Activated CD4-positive, alpha-beta T cell treated with anti-CD3 and anti-CD28 coated beads, Interleukin-2, amount 10 ng/mL, durations not matched to agents 7 days and 5 days (primary cell): ENCODE measurements at regions not wholly inside any gene's neighbourhood (a gene's known extent, or its start where the extent isn't known, plus 50 kb on each side); places are given as distances from the start of the nearest gene placed in this dataset.

ENCODE experiments used
- CTCF ChIA-PET: fragments of 350-600 bp; sonication (Branson Sonifier 250); formaldehyde crosslinking; loops from one replicate; lab custom pipeline; 2021; ENCODE audit warnings: antibody characterized with exemption; lab: Charles Lee
- POLR2A ChIA-PET: fragments of 350-600 bp; sonication (Branson Sonifier 250); formaldehyde crosslinking; loops from one replicate; lab custom pipeline; 2021; ENCODE audit warnings: antibody characterized with exemption; lab: Charles Lee
- DNase-seq: peaks from one replicate; pipeline ENCODE4 v3.0.0-alpha.2; 2020
- H3K27ac Mint-ChIP-seq: one replicate; pipeline ENCODE4 v1.8.0; 2021; ENCODE audit warnings: mild to moderate bottlenecking, moderate library complexity, mixed read lengths
- H3K27me3 Mint-ChIP-seq: one replicate; pipeline ENCODE4 v1.8.0; 2021; ENCODE audit warnings: mixed read lengths
- H3K36me3 Mint-ChIP-seq: one replicate; pipeline ENCODE4 v1.8.0; 2021; ENCODE audit warnings: low read depth, mixed read lengths
- H3K4me1 Mint-ChIP-seq: one replicate; pipeline ENCODE4 v1.8.0; 2021; ENCODE audit warnings: mixed read lengths
- H3K4me3 Mint-ChIP-seq: one replicate; pipeline ENCODE4 v1.8.0; 2021; ENCODE audit warnings: mild to moderate bottlenecking, moderate library complexity, mixed read lengths
- H3K9me3 Mint-ChIP-seq: one replicate; pipeline ENCODE4 v1.8.0; 2021; ENCODE audit warnings: mixed read lengths

GRCh38 chr2:211117026-211117425 is 560.6 kb downstream of the CPS1 start:
- Mint-ChIP-seq H3K27me3 (no peaks in the 10 kb centered on the region), H3K9me3 (no peaks in the 10 kb centered on the region), H3K27ac (no peak overlapping the region), H3K36me3 (no peaks in the 10 kb centered on the region), H3K4me1 (no peaks in the 10 kb centered on the region), H3K4me3 (no peak overlapping the region)
- POLR2A ChIA-PET, result no interaction called here
- DNase-seq, result no peak
- CTCF ChIA-PET, result no interaction called here

DNA sequence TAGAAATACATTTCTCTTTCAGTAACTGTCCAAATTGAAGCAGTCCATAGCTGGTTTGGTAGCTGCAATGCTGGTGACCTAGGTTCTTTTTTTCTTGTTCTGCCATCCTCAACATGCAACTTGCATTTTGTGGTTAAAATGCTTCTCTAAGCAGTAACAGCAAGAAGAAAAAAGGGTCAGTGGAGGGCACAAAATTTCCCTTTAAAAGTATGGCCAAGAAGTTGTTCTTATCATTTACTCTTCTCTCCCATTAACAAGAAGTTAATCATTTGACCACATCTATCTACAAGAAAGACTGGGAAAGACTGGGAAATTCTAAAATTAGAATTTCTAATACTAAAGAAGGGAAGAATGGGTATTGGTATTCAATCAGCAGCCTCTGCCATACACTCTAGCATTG is 569.9 kb downstream of the CPS1 start:
- Mint-ChIP-seq H3K9me3 (no peaks in the 10 kb centered on the region), H3K4me1 (no peaks in the 10 kb centered on the region), H3K27ac (no peak overlapping the region), H3K4me3 (no peak overlapping the region), H3K27me3 (no peaks in the 10 kb centered on the region), H3K36me3 (no peaks in the 10 kb centered on the region)
- DNase-seq, result no peak
- ChIA-PET POLR2A (no interaction called here), CTCF (no interaction called here)

DNA sequence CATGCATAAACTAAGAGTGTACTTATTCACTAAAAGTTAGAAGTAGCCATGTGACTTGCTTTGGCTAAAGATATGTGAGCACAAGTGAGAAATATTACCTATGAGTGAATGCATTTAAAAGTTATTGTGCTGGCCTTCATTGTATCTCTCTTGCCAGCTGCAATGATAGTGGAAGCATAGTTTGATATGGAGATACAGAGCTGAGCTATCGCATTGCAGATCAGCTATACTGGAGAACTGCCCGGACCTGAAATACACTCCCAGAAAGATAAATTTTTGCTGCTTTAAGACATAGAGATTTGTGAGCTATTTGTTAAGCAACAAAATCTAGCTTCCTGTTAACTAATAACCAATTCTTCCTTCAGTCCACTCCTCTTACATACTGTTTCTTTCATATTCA is 571.1 kb downstream of the CPS1 start:
- Mint-ChIP-seq H3K4me1 (no peaks in the 10 kb centered on the region), H3K27me3 (no peaks in the 10 kb centered on the region), H3K27ac (no peak overlapping the region), H3K4me3 (no peak overlapping the region), H3K9me3 (no peaks in the 10 kb centered on the region), H3K36me3 (no peaks in the 10 kb centered on the region)
- no peak for DNase-seq
- POLR2A ChIA-PET, result no interaction called here
- CTCF ChIA-PET, result no interaction called here

DNA sequence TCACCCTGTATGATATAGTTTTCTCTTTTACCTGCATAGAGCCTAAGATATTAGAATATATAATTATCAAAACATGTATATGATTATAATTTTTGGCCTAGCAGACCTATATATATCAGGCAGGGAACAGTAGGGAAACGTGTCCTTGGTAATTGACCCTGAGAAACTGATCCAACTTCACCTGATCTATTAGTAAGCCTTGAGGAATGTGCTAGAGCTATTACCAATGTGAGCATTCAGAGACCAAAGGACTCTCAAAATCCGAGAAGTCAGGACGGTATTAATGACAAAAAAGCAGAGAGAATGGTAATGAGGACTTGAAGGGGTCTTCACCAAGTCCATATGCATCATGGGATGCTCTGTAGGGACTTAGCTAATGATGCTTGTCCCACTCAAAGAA is 571.9 kb downstream of the CPS1 start:
- Mint-ChIP-seq H3K27me3 (no peaks in the 10 kb centered on the region), H3K9me3 (no peaks in the 10 kb centered on the region), H3K36me3 (no peaks in the 10 kb centered on the region), H3K27ac (no peak overlapping the region), H3K4me1 (no peaks in the 10 kb centered on the region), H3K4me3 (no peak overlapping the region)
- DNase-seq, result no peak
- CTCF ChIA-PET, result no interaction called here
- POLR2A ChIA-PET, result no interaction called here

GRCh38 chr2:211129798-211130197 is 573.4 kb downstream of the CPS1 start:
- no peaks in the 10 kb centered on the region for H3K9me3 Mint-ChIP-seq
- no peak overlapping the region for H3K27ac Mint-ChIP-seq
- no peaks in the 10 kb centered on the region for H3K4me1 Mint-ChIP-seq
- H3K36me3 Mint-ChIP-seq, result no peaks in the 10 kb centered on the region
- no peak overlapping the region for H3K4me3 Mint-ChIP-seq
- CTCF ChIA-PET, result no interaction called here
- DNase-seq, result no peak
- POLR2A ChIA-PET, result no interaction called here
- no peaks in the 10 kb centered on the region for H3K27me3 Mint-ChIP-seq

- no peak for DNase-seq
- H3K27me3 Mint-ChIP-seq, result no peaks in the 10 kb centered on the region
- ChIA-PET CTCF (no interaction called here), POLR2A (no interaction called here)
- no peak overlapping the region for H3K27ac Mint-ChIP-seq
- H3K9me3 Mint-ChIP-seq, result no peaks in the 10 kb centered on the region
- H3K4me1 Mint-ChIP-seq, result no peaks in the 10 kb centered on the region
- no peak overlapping the region for H3K4me3 Mint-ChIP-seq
- H3K36me3 Mint-ChIP-seq, result no peaks in the 10 kb centered on the region
These were observed 575.6 kb downstream of the CPS1 start for GRCh38 chr2:211132046-211132445.

DNA sequence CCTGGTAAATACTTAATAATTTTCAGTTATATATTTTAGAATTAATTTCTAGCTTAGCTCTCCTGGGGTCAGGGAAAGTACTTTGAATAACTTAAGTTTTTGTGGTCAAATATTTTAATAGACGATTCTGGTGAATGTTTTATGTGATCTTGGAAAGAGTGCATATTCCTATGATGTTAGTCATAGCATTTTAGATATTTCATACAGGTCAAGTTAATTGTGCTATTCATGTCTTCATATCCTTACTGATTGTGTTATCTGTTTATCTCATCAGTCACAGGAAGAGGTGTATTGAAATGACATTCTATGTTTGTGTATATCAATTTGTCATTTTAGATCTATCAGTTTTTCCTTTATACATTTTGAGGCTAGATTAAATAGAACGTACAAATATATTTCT is 576.2 kb downstream of the CPS1 start:
- ChIA-PET POLR2A (no interaction called here), CTCF (no interaction called here)
- H3K9me3 Mint-ChIP-seq, result no peaks in the 10 kb centered on the region
- no peaks in the 10 kb centered on the region for H3K27me3 Mint-ChIP-seq
- no peaks in the 10 kb centered on the region for H3K4me1 Mint-ChIP-seq
- no peak for DNase-seq
- H3K27ac Mint-ChIP-seq, result no peak overlapping the region
- no peaks in the 10 kb centered on the region for H3K36me3 Mint-ChIP-seq
- no peak overlapping the region for H3K4me3 Mint-ChIP-seq

DNA sequence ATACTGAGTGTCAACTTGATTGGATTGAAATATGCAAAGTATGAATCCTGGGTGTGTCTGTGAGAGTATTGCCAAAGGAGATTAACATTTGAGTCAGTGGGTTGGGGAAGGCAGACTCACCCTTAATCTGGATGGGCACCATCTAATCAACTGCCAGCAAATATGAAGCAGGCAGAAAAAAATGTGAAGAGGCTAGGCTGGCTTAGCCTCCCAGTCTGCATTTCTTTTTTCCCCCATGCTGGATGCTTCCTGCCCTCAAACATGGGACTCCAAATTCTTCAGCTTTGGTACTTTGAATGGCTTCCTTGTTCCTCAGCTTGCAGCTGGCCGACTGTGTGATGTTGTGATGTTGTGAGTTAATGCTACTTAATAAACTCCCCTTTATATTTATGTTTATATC is 577.4 kb downstream of the CPS1 start:
- no peak overlapping the region for H3K4me3 Mint-ChIP-seq
- no peaks in the 10 kb centered on the region for H3K4me1 Mint-ChIP-seq
- ChIA-PET CTCF (no interaction called here), POLR2A (no interaction called here)
- H3K36me3 Mint-ChIP-seq, result no peaks in the 10 kb centered on the region
- no peak overlapping the region for H3K27ac Mint-ChIP-seq
- no peak for DNase-seq
- H3K27me3 Mint-ChIP-seq, result no peaks in the 10 kb centered on the region
- H3K9me3 Mint-ChIP-seq, result no peaks in the 10 kb centered on the region

DNA sequence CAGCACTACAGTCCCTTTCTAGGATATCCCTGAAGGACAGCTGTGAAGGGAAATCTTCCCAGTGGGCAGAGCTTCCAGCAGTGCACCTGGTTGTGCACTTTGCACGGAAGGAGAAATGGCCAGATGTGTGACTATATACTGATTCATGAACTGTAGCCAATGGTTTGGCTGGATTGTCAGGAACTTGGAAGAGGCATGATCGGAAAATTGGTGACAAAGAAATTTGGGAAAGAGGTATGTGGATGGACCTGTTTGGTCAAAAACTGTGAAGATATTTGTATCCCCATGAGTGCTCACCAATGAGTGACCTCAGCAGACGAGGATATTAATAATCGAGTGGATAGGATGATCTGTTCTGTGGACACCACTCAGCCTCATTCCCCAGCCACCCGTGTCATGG is 582.2 kb downstream of the CPS1 start:
- Mint-ChIP-seq H3K9me3 (no peaks in the 10 kb centered on the region), H3K27ac (no peak overlapping the region), H3K36me3 (no peaks in the 10 kb centered on the region), H3K4me3 (no peak overlapping the region), H3K4me1 (no peaks in the 10 kb centered on the region), H3K27me3 (no peaks in the 10 kb centered on the region)
- ChIA-PET CTCF (no interaction called here), POLR2A (no interaction called here)
- no peak for DNase-seq

DNA sequence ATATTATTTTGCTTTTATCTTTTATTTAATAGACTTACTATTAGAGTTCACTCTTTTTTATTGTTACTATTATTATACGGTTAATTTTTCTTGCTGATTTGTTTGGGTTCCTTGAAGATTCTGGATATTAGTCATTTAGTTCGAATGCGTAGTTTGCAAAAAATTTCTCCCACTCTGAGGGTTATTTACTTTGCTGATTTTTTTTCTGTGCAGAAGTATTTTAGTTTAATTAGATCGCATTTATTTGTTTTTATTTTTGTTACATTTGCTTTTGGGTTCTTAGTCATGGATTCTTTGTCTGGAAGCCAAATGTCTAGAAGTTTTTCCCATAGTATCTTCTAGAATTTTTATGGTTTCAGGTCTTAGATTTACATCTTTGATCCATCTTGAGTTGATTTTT is 585.2 kb downstream of the CPS1 start:
- H3K4me3 Mint-ChIP-seq, result no peak overlapping the region
- H3K27me3 Mint-ChIP-seq, result no peaks in the 10 kb centered on the region
- DNase-seq, result no peak
- H3K36me3 Mint-ChIP-seq, result no peaks in the 10 kb centered on the region
- CTCF ChIA-PET, result no interaction called here
- H3K4me1 Mint-ChIP-seq, result no peaks in the 10 kb centered on the region
- H3K27ac Mint-ChIP-seq, result no peak overlapping the region
- no peaks in the 10 kb centered on the region for H3K9me3 Mint-ChIP-seq
- POLR2A ChIA-PET, result no interaction called here

- DNase-seq, result no peak
- Mint-ChIP-seq H3K4me3 (no peak overlapping the region), H3K36me3 (no peaks in the 10 kb centered on the region), H3K9me3 (no peaks in the 10 kb centered on the region), H3K27me3 (no peaks in the 10 kb centered on the region), H3K4me1 (no peaks in the 10 kb centered on the region), H3K27ac (no peak overlapping the region)
- ChIA-PET POLR2A (no interaction called here), CTCF (no interaction called here)
These were observed 587.7 kb downstream of the CPS1 start for GRCh38 chr2:211144078-211144477.

- POLR2A ChIA-PET, result no interaction called here
- H3K27me3 Mint-ChIP-seq, result no peaks in the 10 kb centered on the region
- no peaks in the 10 kb centered on the region for H3K36me3 Mint-ChIP-seq
- CTCF ChIA-PET, result no interaction called here
- H3K9me3 Mint-ChIP-seq, result no peaks in the 10 kb centered on the region
- H3K4me1 Mint-ChIP-seq, result no peaks in the 10 kb centered on the region
- no peak for DNase-seq
- H3K4me3 Mint-ChIP-seq, result no peak overlapping the region
- H3K27ac Mint-ChIP-seq, result no peak overlapping the region
These were observed 588.7 kb downstream of the CPS1 start for GRCh38 chr2:211144974-211145665.

GRCh38 chr2:211149731-211150130 is 593.3 kb downstream of the CPS1 start:
- Mint-ChIP-seq H3K27me3 (no peaks in the 10 kb centered on the region), H3K4me1 (no peaks in the 10 kb centered on the region), H3K36me3 (no peaks in the 10 kb centered on the region), H3K27ac (no peak overlapping the region), H3K4me3 (no peak overlapping the region), H3K9me3 (no peaks in the 10 kb centered on the region)
- CTCF ChIA-PET, result no interaction called here
- DNase-seq, result no peak
- POLR2A ChIA-PET, result no interaction called here

DNA sequence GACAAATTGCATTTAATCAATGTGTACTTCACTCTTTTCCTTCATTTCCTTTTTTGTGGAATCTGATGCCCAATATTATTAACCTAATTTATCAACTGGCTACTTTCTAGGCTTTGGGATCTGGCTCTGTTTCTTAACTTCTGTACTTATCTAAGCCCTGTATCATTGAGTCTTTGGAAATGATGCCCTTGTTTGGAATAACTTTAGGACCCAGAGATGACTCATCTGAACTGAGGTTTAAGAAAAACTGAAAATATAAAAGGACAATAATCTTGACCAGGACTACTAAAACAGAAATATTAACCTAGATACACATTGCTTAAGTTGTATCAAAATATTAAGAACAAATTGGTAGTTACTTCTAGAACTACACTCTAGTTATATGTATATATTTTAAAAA is 600.8 kb downstream of the CPS1 start:
- ChIA-PET CTCF (no interaction called here), POLR2A (no interaction called here)
- Mint-ChIP-seq H3K27ac (no peak overlapping the region), H3K4me3 (no peak overlapping the region), H3K9me3 (no peaks in the 10 kb centered on the region), H3K4me1 (no peaks in the 10 kb centered on the region), H3K27me3 (no peaks in the 10 kb centered on the region), H3K36me3 (no peaks in the 10 kb centered on the region)
- no peak for DNase-seq
